ENCODE measurements at regions not wholly inside any gene's neighbourhood (a gene's known extent, or its start where the extent isn't known, plus 50 kb on each side); places are given as distances from the start of the nearest gene placed in this dataset.

- no peak for DNase-seq
- ATAC-seq = no peak
- intact Hi-C loops (cut with DNase I, micrococcal nuclease) = no loop called here
Measured at GRCh38 chr18:46426679-46427047, 230.4 kb downstream of the LOXHD1 start.
